DOHH2 (cell line): ENCODE measurements at regions not wholly inside any gene's neighbourhood (a gene's known extent, or its start where the extent isn't known, plus 50 kb on each side); places are given as distances from the start of the nearest gene placed in this dataset.

Experiments used
- CTCF ChIP-seq: fragments of 200-600 bp; sonication (generic); IDR thresholded peaks from one replicate; pipeline ENCODE4 v1.5.1; 2014; ENCODE audit warnings: antibody characterized with exemption, mild to moderate bottlenecking, low read depth, low read length; ENCODE audit not compliant: poor library complexity, severe bottlenecking
- EZH2phosphoT487 ChIP-seq: fragments of 200-600 bp; sonication (generic); IDR thresholded peaks from 2 replicates; pipeline ENCODE4 v1.6.1; 2017; ENCODE audit warnings: borderline replicate concordance, mild to moderate bottlenecking, antibody characterized with exemption, low read length, moderate library complexity, mixed read lengths

DNA sequence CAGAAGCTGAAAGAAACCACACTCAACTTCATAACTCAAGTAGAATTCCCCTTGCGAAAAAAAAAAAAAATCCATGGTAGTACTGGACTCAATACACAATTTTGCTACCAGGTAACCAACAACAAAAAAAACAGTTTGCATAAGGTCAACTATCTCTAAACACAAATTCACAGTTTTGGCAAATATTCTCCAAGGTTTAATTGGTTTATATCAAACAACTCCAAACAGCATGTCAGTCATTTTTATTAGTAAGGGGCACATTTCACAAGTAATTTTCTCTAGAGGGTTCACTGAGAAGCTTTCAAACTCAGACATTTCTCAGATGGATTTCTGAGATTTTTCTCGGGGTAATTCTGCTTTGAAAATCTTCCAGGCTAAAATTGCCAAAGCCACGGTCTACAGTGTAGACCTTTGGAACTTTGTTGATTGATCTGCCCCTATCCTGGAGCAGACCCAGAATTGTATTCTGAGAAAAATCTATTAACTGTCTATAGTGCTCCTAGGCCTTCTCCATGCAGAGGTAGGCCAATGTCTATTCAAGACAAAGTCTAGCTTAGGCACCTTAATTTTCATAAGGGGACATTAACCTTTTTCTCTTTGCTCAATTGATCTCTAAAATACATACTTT, 73.7 kb upstream of the NFKB1 start:
- no peak for TF ChIP-seq CTCF
- no peak for TF ChIP-seq EZH2phosphoT487
